WTC11 (cell line): ENCODE measurements at regions not wholly inside any gene's neighbourhood (a gene's known extent, or its start where the extent isn't known, plus 50 kb on each side); places are given as distances from the start of the nearest gene placed in this dataset.

Source experiments
- ATAC-seq: fragments of 200-7000 bp; cut with Tn5 transposase; 2 replicates; pipeline ENCODE4 v1.10.0; 2021; ENCODE audit warnings: mild to moderate bottlenecking, moderate library complexity
- CTCF ChIA-PET: fragments of 300-600 bp; sonication (Branson Sonifier 250); formaldehyde crosslinking; loops from one replicate; lab custom pipeline; 2021; ENCODE audit warnings: antibody characterized with exemption; lab: Charles Lee
- POLR2A ChIA-PET: fragments of 350-600 bp; sonication (Branson Sonifier 250); formaldehyde crosslinking; loops from one replicate; lab custom pipeline; 2021; ENCODE audit warnings: antibody characterized with exemption; lab: Charles Lee
- DNase-seq: peaks from one replicate; pipeline ENCODE4 v3.0.0; 2021; ENCODE audit warnings: low spot score
- H3K27ac Mint-ChIP-seq: 2 replicates; pipeline ENCODE4 v1.8.0; 2021; ENCODE audit warnings: mixed read lengths
- H3K27me3 Mint-ChIP-seq: 2 replicates; pipeline ENCODE4 v1.8.0; 2021; ENCODE audit warnings: low read depth, mild to moderate bottlenecking, moderate library complexity, mixed read lengths
- H3K36me3 Mint-ChIP-seq: 2 replicates; pipeline ENCODE4 v1.8.0; 2021; ENCODE audit warnings: mixed read lengths
- H3K4me1 Mint-ChIP-seq: 2 replicates; pipeline ENCODE4 v1.8.0; 2022; ENCODE audit warnings: mixed read lengths
- H3K4me3 Mint-ChIP-seq: 2 replicates; pipeline ENCODE4 v1.8.0; 2021; ENCODE audit warnings: mild to moderate bottlenecking, moderate library complexity, mixed read lengths
- H3K9me3 Mint-ChIP-seq: 2 replicates; pipeline ENCODE4 v1.8.0; 2021; ENCODE audit warnings: mixed read lengths
- AFF4 ChIP-seq: sonication (generic); formaldehyde crosslinking; IDR thresholded peaks from 2 replicates; pipeline ENCODE4 v1.8.1; 2023; ENCODE audit warnings: mild to moderate bottlenecking, missing genetic modification reagents, borderline replicate concordance
- ATF1 ChIP-seq: sonication (generic); formaldehyde crosslinking; IDR thresholded peaks from 2 replicates; pipeline ENCODE4 v1.8.1; 2023; ENCODE audit warnings: mild to moderate bottlenecking, moderate library complexity, missing genetic modification reagents
- CREB1 ChIP-seq: sonication (generic); formaldehyde crosslinking; IDR thresholded peaks from 2 replicates; pipeline ENCODE4 v1.8.0; 2023; ENCODE audit warnings: mild to moderate bottlenecking, missing genetic modification reagents
- FOXP4 ChIP-seq: sonication (generic); formaldehyde crosslinking; IDR thresholded peaks from 2 replicates; pipeline ENCODE4 v1.8.0; 2022; ENCODE audit warnings: mild to moderate bottlenecking, missing genetic modification reagents
- GABPB1 ChIP-seq: sonication (generic); formaldehyde crosslinking; IDR thresholded peaks from 2 replicates; pipeline ENCODE4 v1.8.1; 2023; ENCODE audit warnings: mild to moderate bottlenecking, missing genetic modification reagents
- GRHL2 ChIP-seq: fragments of 250-450 bp; sonication (Bioruptor Pico); IDR thresholded peaks from 2 replicates; pipeline ENCODE4 v1.8.0; 2022; ENCODE audit warnings: mild to moderate bottlenecking, moderate library complexity; ENCODE audit not compliant: insufficient replicate concordance, severe bottlenecking
- NR3C1 ChIP-seq: sonication (generic); formaldehyde crosslinking; conservative IDR thresholded peaks from 2 replicates; pipeline ENCODE4 v1.8.1; 2023; ENCODE audit warnings: low read depth, mild to moderate bottlenecking, missing genetic modification reagents
- PREB ChIP-seq: sonication (generic); formaldehyde crosslinking; IDR thresholded peaks from 2 replicates; pipeline ENCODE4 v1.8.1; 2022; ENCODE audit warnings: mild to moderate bottlenecking, missing genetic modification reagents, moderate library complexity, borderline replicate concordance
- RORB ChIP-seq: fragments of 250-450 bp; sonication (Bioruptor Pico); IDR thresholded peaks from 2 replicates; pipeline ENCODE4 v1.9.0; 2021; ENCODE audit warnings: mild to moderate bottlenecking
- USF1 ChIP-seq: sonication (generic); formaldehyde crosslinking; IDR thresholded peaks from 2 replicates; pipeline ENCODE4 v1.8.0; 2022; ENCODE audit warnings: mild to moderate bottlenecking, missing genetic modification reagents
- ZBTB21 ChIP-seq: sonication (generic); formaldehyde crosslinking; IDR thresholded peaks from 2 replicates; pipeline ENCODE4 v1.8.1; 2023; ENCODE audit warnings: mild to moderate bottlenecking, missing genetic modification reagents, borderline replicate concordance
- ZNF138 ChIP-seq: sonication (generic); formaldehyde crosslinking; conservative IDR thresholded peaks from 2 replicates; pipeline ENCODE4 v1.8.1; 2022; ENCODE audit warnings: mild to moderate bottlenecking, moderate library complexity, missing genetic modification reagents
- ZNF263 ChIP-seq: sonication (generic); formaldehyde crosslinking; IDR thresholded peaks from 2 replicates; pipeline ENCODE4 v1.8.1; 2022; ENCODE audit warnings: low read depth, mild to moderate bottlenecking, moderate library complexity, missing genetic modification reagents
- ZNF317 ChIP-seq: sonication (generic); formaldehyde crosslinking; IDR thresholded peaks from 2 replicates; pipeline ENCODE4 v1.8.1; 2023; ENCODE audit warnings: low read depth, mild to moderate bottlenecking, moderate library complexity, missing genetic modification reagents, borderline replicate concordance
- ZNF425 ChIP-seq: fragments of 250-450 bp; sonication (Bioruptor Pico); conservative IDR thresholded peaks from 2 replicates; pipeline ENCODE4 v1.9.0; 2021; ENCODE audit warnings: mild to moderate bottlenecking

GRCh38 chr21:23607782-23608431 is 1999.4 kb downstream of the MRPL39 start:
- Mint-ChIP-seq H3K27me3 (peaks cover 4% of the 10 kb centered on the region), H3K9me3 (peaks cover 27% of the 10 kb centered on the region), H3K4me1 (no peaks in the 10 kb centered on the region), H3K36me3 (peaks cover 7% of the 10 kb centered on the region; the same call in 1 of the 2 replicates), H3K4me3 (no peak overlapping the region), H3K27ac (no peak overlapping the region)
- no peak for ATAC-seq
- TF ChIP-seq ZNF425 (CRISPR knock-in tag), result no peak
- TF ChIP-seq ZBTB21 (CRISPR knock-in tag), result no peak
- TF ChIP-seq NR3C1 (CRISPR knock-in tag), result no peak
- no peak for TF ChIP-seq ZNF263 (CRISPR knock-in tag)
- no peak for TF ChIP-seq FOXP4
- no peak for TF ChIP-seq USF1 (CRISPR knock-in tag)
- TF ChIP-seq GRHL2, result no peak
- CTCF ChIA-PET, result no interaction called here
- no peak for DNase-seq
- POLR2A ChIA-PET, result no interaction called here

GRCh38 chr21:23601549-23601948 is 2005.7 kb downstream of the MRPL39 start:
- ATAC-seq, result no peak
- CTCF ChIA-PET, result no interaction called here
- no peak overlapping the region for H3K27ac Mint-ChIP-seq
- H3K9me3 Mint-ChIP-seq, result peaks cover 31% of the 10 kb centered on the region
- no peak for DNase-seq
- TF ChIP-seq ATF1 (CRISPR knock-in tag) (no peak), ZNF138 (no peak), GABPB1 (CRISPR knock-in tag) (no peak), RORB (CRISPR knock-in tag) (no peak), AFF4 (CRISPR knock-in tag) (no peak), PREB (CRISPR knock-in tag) (no peak), ZNF317 (CRISPR knock-in tag) (no peak), CREB1 (CRISPR knock-in tag) (no peak)
- POLR2A ChIA-PET, result interaction anchor here (0.6 kb wide), 1 partner anchor 450 kb away, joined by 4 read pairs; no protein-coding TSS in a partner anchor
- H3K36me3 Mint-ChIP-seq, result peaks cover 7% of the 10 kb centered on the region; the same call in 1 of the 2 replicates
- H3K4me1 Mint-ChIP-seq, result no peaks in the 10 kb centered on the region
- peaks cover 4% of the 10 kb centered on the region for H3K27me3 Mint-ChIP-seq
- H3K4me3 Mint-ChIP-seq, result no peak overlapping the region
